Neuronal stem cell (in vitro differentiated cells): ENCODE measurements at regions not wholly inside any gene's neighbourhood (a gene's known extent, or its start where the extent isn't known, plus 50 kb on each side); places are given as distances from the start of the nearest gene placed in this dataset. TPM values are rescaled to one million over a fixed set of nuclear protein-coding genes. Genes with fewer than 3 reads are reported as not detected.

Experiments
- DNase-seq: peaks from one replicate; pipeline ENCODE4 v3.0.0-alpha.2; 2013; ENCODE audit warnings: low spot score
- H2AFZ ChIP-seq: one replicate; pipeline ENCODE4 v1.6.1; 2013; ENCODE audit warnings: mild to moderate bottlenecking, low read length, inconsistent platforms
- H2AK5ac ChIP-seq: 2 replicates; pipeline ENCODE4 v1.6.1; 2013; ENCODE audit warnings: low read depth, mild to moderate bottlenecking, inconsistent platforms, low read length, moderate library complexity, mixed read lengths
- H2BK120ac ChIP-seq: 2 replicates; pipeline ENCODE4 v1.6.1; 2013; ENCODE audit warnings: low read depth, mild to moderate bottlenecking, inconsistent platforms, low read length, moderate library complexity, mixed read lengths
- H2BK12ac ChIP-seq: one replicate; pipeline ENCODE4 v1.6.1; 2013; ENCODE audit warnings: low read length, inconsistent platforms
- H2BK15ac ChIP-seq: 2 replicates; pipeline ENCODE4 v1.6.1; 2013; ENCODE audit warnings: mild to moderate bottlenecking, low read length, inconsistent platforms, mixed read lengths
- H2BK5ac ChIP-seq: one replicate; pipeline ENCODE4 v1.6.1; 2013; ENCODE audit warnings: inconsistent platforms, mild to moderate bottlenecking, low read length, moderate library complexity
- H3K14ac ChIP-seq: one replicate; pipeline ENCODE4 v1.6.1; 2013; ENCODE audit warnings: low read length, inconsistent platforms
- H3K18ac ChIP-seq: 2 replicates; pipeline ENCODE4 v1.6.1; 2013; ENCODE audit warnings: low read length, inconsistent platforms
- H3K23ac ChIP-seq: 2 replicates; pipeline ENCODE4 v1.6.1; 2013; ENCODE audit warnings: low read depth, mild to moderate bottlenecking, mixed read lengths, low read length, inconsistent platforms; ENCODE audit not compliant: poor library complexity
- H3K27ac ChIP-seq: replicated peaks from 3 replicates; pipeline ENCODE4 v1.5.1; 2013; ENCODE audit warnings: low read length, inconsistent platforms
- H3K27me3 ChIP-seq, 3 experiments: 2 replicates each; pipeline ENCODE4 v1.6.1; 2013; ENCODE audit warnings: low read length in 3 of 3, mild to moderate bottlenecking in 2 of 3, inconsistent platforms in 1 of 3, low read depth in 1 of 3, mixed read lengths in 1 of 3, moderate library complexity in 1 of 3; ENCODE audit not compliant: control insufficient read depth in 3 of 3, insufficient read depth in 3 of 3
- H3K36me3 ChIP-seq, 2 donors: replicated peaks in 1 of 2; 2 replicates each; pipeline ENCODE4 v1.6.1; 2013; ENCODE audit warnings: low read length in 2 of 2; ENCODE audit not compliant: control insufficient read depth in 2 of 2, insufficient read depth in 2 of 2
- H3K4ac ChIP-seq: 2 replicates; pipeline ENCODE4 v1.6.1; 2013; ENCODE audit warnings: inconsistent platforms, mild to moderate bottlenecking, low read length, moderate library complexity
- H3K4me1 ChIP-seq, 2 donors: 1 replicate in 1 of 2; 2 replicates in 1 of 2; pipeline ENCODE4 v1.6.1; 2013; ENCODE audit warnings: low read length in 2 of 2, low read depth in 1 of 2; ENCODE audit not compliant: control insufficient read depth in 2 of 2, insufficient read depth in 1 of 2
- H3K4me2 ChIP-seq: one replicate; pipeline ENCODE4 v1.6.1; 2013; ENCODE audit warnings: mild to moderate bottlenecking, low read length, inconsistent platforms; ENCODE audit not compliant: insufficient read depth, poor library complexity, severe bottlenecking
- H3K4me3 ChIP-seq, 2 donors: 2 replicates each; pipeline ENCODE4 v1.5.1; 2013; ENCODE audit warnings: low read length in 2 of 2, mild to moderate bottlenecking in 2 of 2, inconsistent platforms in 1 of 2, moderate library complexity in 1 of 2
- H3K79me1 ChIP-seq: one replicate; pipeline ENCODE4 v1.6.1; 2013; ENCODE audit warnings: low read depth, mild to moderate bottlenecking, inconsistent platforms, low read length, moderate library complexity
- H3K9ac ChIP-seq: one replicate; pipeline ENCODE4 v1.6.1; 2013; ENCODE audit warnings: mild to moderate bottlenecking, low read depth, low read length, inconsistent platforms; ENCODE audit not compliant: poor library complexity
- H3K9me3 ChIP-seq, 2 donors: replicated peaks in 1 of 2; 2 replicates each; pipeline versions ENCODE3 to v1.6.1; 2013; ENCODE audit warnings: low read length in 2 of 2, mild to moderate bottlenecking in 2 of 2, inconsistent platforms in 1 of 2, low read depth in 1 of 2, mixed read lengths in 1 of 2, moderate library complexity in 1 of 2; ENCODE audit not compliant: control insufficient read depth in 2 of 2, insufficient read depth in 1 of 2
- H4K8ac ChIP-seq: one replicate; pipeline ENCODE4 v1.6.1; 2013; ENCODE audit warnings: low read depth, mild to moderate bottlenecking, inconsistent platforms, low read length, moderate library complexity
- H4K91ac ChIP-seq: one replicate; pipeline ENCODE4 v1.6.1; 2013; ENCODE audit warnings: low read length, low read depth, mild to moderate bottlenecking, inconsistent platforms; ENCODE audit not compliant: poor library complexity
- WGBS, 2 donors: extraction: QIAGEN DNeasy Blood & Tissue Kit; methylation state at CpG; one replicate each; pipeline ENCODE4 v1.1.7; 2013; ENCODE audit warnings: missing lambda C conversion rate in 2 of 2, mixed read lengths in 1 of 2; ENCODE audit not compliant: insufficient read length in 2 of 2, insufficient replicate concordance in 1 of 2; ENCODE audit errors: extremely low coverage in 2 of 2; 5-methylcytosine and 5-hydroxymethylcytosine counted together
- small RNA-seq: library from polyadenylated mRNA; stranded (forward); fragments of <200 nt; extraction: miRNeasy Mini kit (QIAGEN cat#:217004); gene quantifications from one replicate; pipeline ENCODE3, GENCODE V24; 2013; ENCODE audit not compliant: insufficient read depth

GRCh38 chrX:39996536-39996935, 101.2 kb downstream of the BCOR start:
- H3K27ac ChIP-seq, result no peak overlapping the region
- H3K9me3 ChIP-seq, result no peaks in the 10 kb centered on the region
- H3K4ac ChIP-seq, result no peak overlapping the region
- no peak overlapping the region for H4K8ac ChIP-seq
- H2AFZ ChIP-seq, result no peak overlapping the region
- no peaks in the 10 kb centered on the region for H3K36me3 ChIP-seq
- no peak overlapping the region for H3K23ac ChIP-seq
- H4K91ac ChIP-seq, result no peak overlapping the region
- H2AK5ac ChIP-seq, result no peak overlapping the region
- H2BK15ac ChIP-seq, result no peak overlapping the region
- no peak overlapping the region for H3K9ac ChIP-seq
- WGBS, 2 donors, result no CpG with 5 or more reads among the region's 8 CpGs
- no peak overlapping the region for H2BK5ac ChIP-seq
- no peak overlapping the region for H3K4me2 ChIP-seq
- no peaks in the 10 kb centered on the region for H3K27me3 ChIP-seq
- no peak overlapping the region for H3K4me3 ChIP-seq
- no peak for DNase-seq
- H3K4me1 ChIP-seq, result peaks cover 0 to 3% of the 10 kb centered on the region in 2 donors
- no peak overlapping the region for H3K18ac ChIP-seq
- no peak overlapping the region for H2BK120ac ChIP-seq
- H3K14ac ChIP-seq, result no peak overlapping the region
- H3K79me1 ChIP-seq, result no peaks in the 10 kb centered on the region
- H2BK12ac ChIP-seq, result no peak overlapping the region

- H3K4me2 ChIP-seq, result no peak overlapping the region
- H2AFZ ChIP-seq, result no peak overlapping the region
- H3K18ac ChIP-seq, result no peak overlapping the region
- H3K27me3 ChIP-seq, result no peaks in the 10 kb centered on the region
- no peak overlapping the region for H2AK5ac ChIP-seq
- H3K27ac ChIP-seq, result no peak overlapping the region
- WGBS, 2 donors, result no CpG with 5 or more reads among the region's 6 CpGs
- H3K4me3 ChIP-seq, result no peak overlapping the region
- H3K14ac ChIP-seq, result no peak overlapping the region
- no peak for DNase-seq
- no peak overlapping the region for H3K9ac ChIP-seq
- no peaks in the 10 kb centered on the region for H3K9me3 ChIP-seq
- no peak overlapping the region for H2BK12ac ChIP-seq
- no peaks in the 10 kb centered on the region for H3K79me1 ChIP-seq
- H3K4me1 ChIP-seq, result peaks cover 0 to 8% of the 10 kb centered on the region in 2 donors
- H4K91ac ChIP-seq, result no peak overlapping the region
- no peak overlapping the region for H2BK120ac ChIP-seq
- no peak overlapping the region for H3K23ac ChIP-seq
- H2BK15ac ChIP-seq, result no peak overlapping the region
- no peak overlapping the region for H2BK5ac ChIP-seq
- no peak overlapping the region for H3K4ac ChIP-seq
- H3K36me3 ChIP-seq, result no peaks in the 10 kb centered on the region
- H4K8ac ChIP-seq, result no peak overlapping the region
Measured at GRCh38 chrX:39998636-39999406, 98.9 kb downstream of the BCOR start.

Small RNAs in the stretch of these regions (small RNA-seq; reads per million reads assigned to genes)
- gene MIR1587 (not detected), gene MIR3937 (not detected), gene RN7SL732P (not detected), gene RNU6-591P (not detected)
